ENCODE measurements at regions not wholly inside any gene's neighbourhood (a gene's known extent, or its start where the extent isn't known, plus 50 kb on each side); places are given as distances from the start of the nearest gene placed in this dataset.

GRCh38 chr15:69987492-69988489 is 109.9 kb downstream of the TLE3 start:
- no peak for DNase-seq (ENCODE audit: low spot score)

DNA sequence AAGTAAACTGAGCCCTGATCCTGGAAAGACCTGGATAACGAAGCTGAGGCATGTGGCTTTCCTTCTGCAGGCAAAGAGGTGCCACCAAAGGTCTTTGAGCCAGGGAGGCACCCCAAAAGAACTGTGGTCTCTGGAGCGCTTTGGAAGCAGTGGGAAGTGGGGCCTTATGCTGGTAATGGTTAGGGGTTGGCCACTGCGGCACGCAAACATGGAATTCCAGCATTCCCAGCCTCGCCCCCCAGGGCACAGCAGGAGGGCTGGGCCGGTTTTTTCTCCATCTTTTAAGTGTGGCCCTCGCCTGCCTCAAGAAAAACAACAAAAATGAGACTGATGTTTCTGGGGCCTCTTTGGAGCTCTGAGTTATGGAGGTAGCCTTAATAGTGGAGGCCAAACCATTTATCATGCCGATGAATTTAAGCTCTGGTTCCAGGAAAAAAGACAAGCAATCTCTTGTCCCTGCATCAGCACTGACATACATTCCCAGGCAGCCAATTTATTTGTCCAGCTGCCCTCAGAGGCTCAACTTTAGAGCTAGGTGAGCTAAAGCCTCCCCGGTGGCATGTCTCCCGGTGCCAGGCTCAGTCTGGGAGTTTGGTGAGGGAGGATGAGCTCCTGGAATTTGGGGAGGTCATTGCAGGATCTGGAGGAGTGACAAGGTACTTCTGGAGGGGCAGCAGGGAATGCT is 109.0 kb downstream of the TLE3 start:
- no peak for DNase-seq (ENCODE audit: low spot score)

- DNase-seq (ENCODE audit: low spot score): no peak
Observed at GRCh38 chr15:69990566-69991421, 106.9 kb downstream of the TLE3 start.

GRCh38 chr15:69991551-69991980 is 106.2 kb downstream of the TLE3 start:
- no peak for DNase-seq (ENCODE audit: low spot score)

DNA sequence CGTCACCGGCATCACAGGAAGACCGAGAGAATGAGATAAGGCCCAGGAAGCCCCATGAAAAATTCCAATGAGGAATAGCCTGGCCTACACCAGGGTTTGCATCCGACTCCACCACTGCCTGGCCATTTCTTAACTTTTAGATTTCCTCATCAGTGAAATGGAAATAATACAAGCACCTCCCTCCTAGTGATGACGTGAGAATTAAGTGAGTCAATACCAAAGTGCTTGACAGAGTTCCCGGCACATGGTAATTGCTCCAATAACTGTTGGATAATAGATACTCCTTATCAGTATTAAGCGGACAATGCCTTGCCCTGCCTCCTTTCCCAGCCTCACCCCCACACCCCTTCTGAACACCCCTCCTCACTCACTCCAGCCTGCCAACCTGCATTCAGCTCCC is 105.4 kb downstream of the TLE3 start:
- no peak for DNase-seq (ENCODE audit: low spot score)

GRCh38 chr15:69994429-69995205 is 103.1 kb downstream of the TLE3 start:
- DNase-seq (ENCODE audit: low spot score): no peak

DNA sequence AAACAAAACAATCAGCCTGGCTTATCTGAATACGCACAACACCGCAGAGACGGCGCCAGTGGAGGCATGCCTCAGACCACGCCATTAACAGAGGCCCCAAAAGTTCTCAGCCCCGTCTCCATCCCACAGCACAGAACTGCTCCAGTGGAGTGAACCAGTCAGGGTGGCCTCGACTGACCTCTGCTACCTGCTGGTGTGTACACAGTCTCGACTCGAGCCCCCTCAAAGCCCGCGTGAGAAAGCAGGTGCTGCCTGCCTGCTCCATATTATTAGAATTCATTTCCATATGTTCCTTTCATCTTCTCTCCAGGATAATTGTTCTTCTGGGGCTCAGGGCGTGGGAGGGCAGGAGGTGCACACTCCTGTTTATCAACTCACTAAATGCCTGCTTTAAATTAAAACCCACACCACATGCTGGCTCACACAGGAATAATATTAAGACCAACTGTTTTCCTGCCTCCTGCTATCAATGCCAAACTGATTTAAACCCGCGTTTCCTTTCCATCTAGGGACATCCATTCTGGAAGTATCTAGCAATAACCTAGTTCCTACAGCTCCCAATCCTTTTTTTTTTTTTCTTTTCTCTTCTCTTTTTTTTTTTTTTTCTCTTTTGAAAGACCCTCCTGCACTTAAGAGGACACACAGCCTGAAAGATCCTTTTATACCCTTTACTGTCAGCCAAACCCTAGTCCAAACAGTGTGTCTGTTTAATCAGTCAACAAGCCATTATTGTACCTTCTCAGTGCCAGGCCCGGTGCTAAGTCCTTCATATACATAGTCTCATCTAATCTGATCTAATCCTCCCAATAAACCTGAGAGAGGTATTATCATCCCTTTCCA is 101.2 kb downstream of the TLE3 start:
- no peak for DNase-seq (ENCODE audit: low spot score)

GRCh38 chr15:69997161-69997485 is 100.6 kb downstream of the TLE3 start:
- no peak for DNase-seq (ENCODE audit: low spot score)

All from globus pallidus (tissue), 1 donor.